Posterior cingulate gyrus (tissue), 11 donors: ENCODE measurements at regions not wholly inside any gene's neighbourhood (a gene's known extent, or its start where the extent isn't known, plus 50 kb on each side); places are given as distances from the start of the nearest gene placed in this dataset.
"Not testable (repeated sequence)": the region's sequence is repeated elsewhere in the genome, so short reads cannot be mapped to it uniquely, and the experiment has no call there.

ENCODE experiments used
- DNase-seq, 10 donors: peaks; one replicate each; pipeline versions ENCODE4 v3.0.0 to v3.0.0-alpha.2; 2020 to 2021; ENCODE audit warnings: mixed read lengths in 3 of 10
- intact Hi-C: fragments of 100-400 bp; cut with DNase I; formaldehyde crosslinking; loops from one replicate; pipeline ENCODE4 v1.15.1; 2023

DNA sequence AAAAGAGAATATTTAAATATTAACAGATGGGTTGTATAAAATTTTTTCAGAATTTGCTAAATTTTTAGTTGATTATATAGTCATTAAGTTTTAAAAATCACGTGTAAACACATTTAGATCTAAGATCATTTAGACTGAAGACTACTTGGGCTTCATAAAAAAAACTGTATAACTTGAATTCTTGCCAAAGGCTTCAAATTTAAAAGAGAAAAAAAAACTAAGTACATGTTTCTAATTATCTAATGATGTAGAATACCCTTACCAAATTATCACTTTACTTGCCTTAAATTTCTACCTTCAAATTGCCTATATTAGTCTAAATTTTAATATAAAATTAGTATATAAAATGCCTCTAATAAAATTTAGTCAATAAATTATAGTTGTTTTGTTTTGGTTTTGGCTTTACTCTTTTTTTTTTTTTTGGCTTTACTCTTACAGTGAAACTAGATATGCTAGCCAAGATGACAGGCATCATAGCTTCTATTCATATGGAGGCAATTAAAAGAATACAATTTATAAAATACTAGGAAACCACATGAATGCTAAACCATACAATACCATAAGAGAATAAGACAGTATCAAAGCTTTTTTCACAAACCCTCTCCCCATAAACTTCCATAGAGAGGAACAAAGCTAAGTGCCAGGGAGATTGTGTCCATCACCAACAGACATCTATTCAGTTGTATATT is 183.1 kb upstream of the KCNMB2 start:
- DNase-seq, result no peak
- intact Hi-C loops, result no loop called here

- intact Hi-C loops, result no loop called here
- DNase-seq, result no peak
Observed at GRCh38 chr3:178359728-178360127, 176.5 kb upstream of the KCNMB2 start.

DNA sequence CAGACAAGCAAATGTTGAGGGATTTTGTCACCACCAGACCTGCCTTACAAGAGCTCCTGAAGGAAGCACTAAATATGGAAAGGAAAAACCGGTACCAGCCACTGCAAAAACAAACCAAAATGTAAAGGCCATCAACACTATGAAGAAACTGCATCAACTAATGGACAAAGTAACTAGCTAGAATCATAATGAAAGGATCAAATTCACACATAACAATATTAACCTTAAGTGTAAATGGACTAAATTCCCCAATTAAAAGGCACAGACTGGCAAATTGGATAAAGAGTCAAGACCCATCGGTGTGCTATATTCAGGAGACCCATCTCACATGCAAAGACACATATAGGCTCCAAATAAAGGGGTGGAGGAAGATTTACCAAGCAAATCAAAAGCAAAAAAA is 173.2 kb upstream of the KCNMB2 start:
- DNase-seq, intact Hi-C loops: not testable (repeated sequence)

DNA sequence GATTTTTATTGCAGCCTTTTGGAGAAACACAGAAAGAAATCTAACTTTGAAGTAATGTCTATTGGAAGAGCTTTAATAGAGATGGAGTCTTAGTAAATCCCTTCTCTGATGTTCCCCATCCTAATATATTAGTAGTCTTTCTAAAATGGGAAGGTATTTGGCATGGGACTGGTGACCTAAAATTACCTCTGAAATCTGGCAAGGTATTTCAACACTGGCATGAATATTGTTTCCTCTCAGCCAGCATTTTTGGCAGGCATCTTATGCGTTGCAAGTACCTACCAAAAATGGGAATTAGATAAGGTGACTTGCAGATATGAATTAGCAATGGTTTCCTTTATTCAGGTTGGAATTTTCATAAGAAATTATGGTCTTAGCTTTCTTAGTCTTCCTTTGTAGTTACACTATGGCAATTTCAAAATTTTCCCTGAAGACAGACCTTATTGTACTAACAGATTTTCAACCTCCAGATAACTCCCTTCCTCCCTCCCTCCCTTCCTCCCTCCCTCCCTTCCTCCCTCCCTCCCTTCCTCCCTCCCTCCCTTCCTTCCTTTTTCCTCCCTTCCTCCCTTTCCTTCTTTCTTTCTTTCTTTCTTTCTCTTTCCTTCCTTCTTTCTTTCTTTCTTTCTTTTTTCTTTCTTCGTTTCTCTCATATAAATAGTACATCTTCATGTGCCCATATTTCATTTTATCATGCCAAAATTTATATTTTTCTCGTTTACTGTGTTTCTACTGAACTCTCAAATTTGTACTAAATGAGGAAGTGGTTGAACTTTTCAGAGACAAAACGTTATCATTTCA is 168.2 kb upstream of the KCNMB2 start:
- intact Hi-C loops, result no loop called here

DNA sequence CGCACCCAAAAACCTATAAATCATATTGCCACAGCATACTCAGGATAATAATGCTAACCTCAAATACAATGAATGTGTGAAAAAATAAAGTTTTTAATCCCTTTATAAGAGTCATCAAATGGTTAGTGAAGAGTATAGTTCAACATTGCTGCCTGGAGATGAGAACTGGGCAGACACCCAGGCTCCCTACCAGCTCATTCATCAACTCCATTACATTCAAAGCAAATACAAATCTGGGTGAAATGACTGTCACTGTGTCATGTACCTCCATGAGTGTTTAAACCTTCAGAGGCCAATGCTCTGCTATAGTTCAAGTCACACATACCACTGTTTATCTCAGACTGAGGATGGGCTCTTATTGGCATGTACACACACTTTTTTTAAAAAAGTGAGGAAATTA is 167.2 kb upstream of the KCNMB2 start:
- intact Hi-C loops, result no loop called here
- DNase-seq, result no peak

More for the DNA sequence above, 168.2 kb upstream of the KCNMB2 start:
- no peak for DNase-seq

DNA sequence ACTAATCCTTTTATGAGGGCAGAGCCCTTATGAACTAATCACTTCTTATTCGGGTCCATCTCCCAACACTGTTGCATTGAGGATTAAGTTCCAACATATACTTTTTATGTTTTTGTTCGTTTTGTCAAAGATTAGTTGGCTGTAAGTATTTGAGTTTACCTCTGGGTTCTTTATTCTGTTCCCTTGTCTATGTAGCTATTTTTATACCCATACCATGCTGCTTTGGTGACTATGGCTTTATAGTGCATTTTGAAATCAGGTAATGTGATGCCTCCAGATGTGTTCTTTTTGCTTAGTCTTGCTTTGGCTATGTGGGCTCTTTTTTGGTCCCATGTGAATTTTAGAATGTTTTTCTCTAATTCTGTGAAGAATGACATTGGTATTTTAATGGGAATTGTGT is 166.4 kb upstream of the KCNMB2 start:
- intact Hi-C loops, result no loop called here
- no peak for DNase-seq

GRCh38 chr3:178370387-178370786 is 165.8 kb upstream of the KCNMB2 start:
- no peak for DNase-seq
- intact Hi-C loops, result no loop called here

DNA sequence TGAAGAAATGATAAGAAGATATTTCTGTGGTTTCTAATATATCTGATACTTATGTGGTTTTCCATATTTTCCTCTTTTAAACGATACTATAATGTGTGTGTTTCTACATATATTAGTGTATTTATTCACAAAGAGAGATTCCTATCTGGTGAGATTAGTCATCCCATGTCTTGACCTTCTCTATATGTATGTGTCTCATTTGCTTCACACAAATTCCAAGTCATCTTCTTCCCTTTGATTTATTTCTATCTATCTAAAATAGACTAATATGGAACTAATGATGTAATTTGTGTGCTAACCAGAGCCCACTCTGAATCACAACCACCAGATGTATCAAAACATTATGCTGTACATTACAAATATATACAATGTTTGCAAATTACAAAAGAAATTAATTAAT is 154.7 kb upstream of the KCNMB2 start:
- intact Hi-C loops, result loop anchor here (5.0 kb wide), 1 partner anchor 1339 kb away; no protein-coding TSS in a partner anchor
- DNase-seq, result no peak

DNA sequence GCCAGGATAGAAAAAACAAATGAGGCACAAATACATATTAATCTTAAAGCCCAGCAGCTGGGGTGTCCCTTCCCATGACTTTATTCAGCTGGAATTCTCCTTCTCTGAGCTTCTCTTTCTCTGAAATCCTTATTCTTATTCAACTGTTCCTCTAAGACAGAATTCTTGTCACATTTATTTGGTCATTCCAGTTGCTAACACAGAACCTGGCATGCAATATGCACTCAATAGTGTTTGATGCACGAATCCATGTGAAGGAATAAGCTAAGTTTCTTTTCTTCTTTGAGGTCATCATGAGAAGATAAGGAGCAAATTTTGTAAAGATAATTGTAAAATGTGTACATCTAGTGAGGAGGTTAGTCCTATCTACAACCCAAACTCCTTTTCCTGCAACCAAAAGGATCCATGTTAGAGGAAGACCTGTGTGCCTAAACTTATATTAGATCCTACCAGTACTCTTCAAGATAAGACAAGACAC is 154.2 kb upstream of the KCNMB2 start:
- no peak for DNase-seq
- intact Hi-C loops, result loop anchor here (5.0 kb wide), 1 partner anchor 1340 kb away; no protein-coding TSS in a partner anchor

GRCh38 chr3:178382449-178383061 is 153.7 kb upstream of the KCNMB2 start:
- intact Hi-C loops, result loop anchor here (5.0 kb wide), 1 partner anchor 1340 kb away; no protein-coding TSS in a partner anchor

GRCh38 chr3:178384321-178385230 is 151.7 kb upstream of the KCNMB2 start:
- intact Hi-C loops, result loop anchor here (5.0 kb wide), 1 partner anchor 1342 kb away; no protein-coding TSS in a partner anchor
- no peak for DNase-seq

More at GRCh38 chr3:178382449-178383061, 153.7 kb upstream of the KCNMB2 start:
- DNase-seq, result no peak

DNA sequence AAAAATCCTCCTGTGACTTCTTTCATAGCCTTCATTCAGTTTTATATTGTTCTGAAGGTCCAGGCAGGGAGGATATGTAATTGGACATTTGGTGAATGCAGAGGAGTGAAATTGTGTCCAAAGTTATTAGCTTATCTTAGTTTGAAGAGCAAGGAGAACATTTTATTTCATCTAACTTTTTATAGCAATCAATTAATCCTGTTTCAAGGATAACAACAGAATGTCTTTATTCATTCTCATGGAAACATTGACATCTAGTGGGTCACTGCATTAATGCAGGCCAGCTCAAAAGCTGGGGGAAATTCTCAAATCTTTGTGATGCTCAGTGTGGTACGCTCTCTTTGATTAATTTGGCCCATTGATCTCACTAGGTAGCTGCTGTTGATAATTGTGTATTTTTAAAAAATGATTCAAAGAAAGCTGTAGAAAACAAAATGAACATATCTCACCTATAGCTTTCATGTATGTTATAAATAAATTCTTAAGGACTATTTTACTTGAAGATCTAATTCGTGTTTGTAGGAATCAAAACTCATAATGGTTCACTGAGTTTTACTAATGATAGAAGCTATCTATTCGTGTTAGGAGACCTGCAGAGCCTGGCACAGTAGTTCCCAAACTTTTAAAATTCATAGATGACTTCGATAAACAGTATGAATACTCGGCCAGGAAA is 150.8 kb upstream of the KCNMB2 start:
- intact Hi-C loops, result no loop called here

GRCh38 chr3:178386401-178386800 is 149.8 kb upstream of the KCNMB2 start:
- intact Hi-C loops, result no loop called here
- DNase-seq, result no peak

More for the DNA sequence above, 150.8 kb upstream of the KCNMB2 start:
- peak in 4 of 10 donors; percentile 25 to 45 (median 29) for DNase-seq

DNA sequence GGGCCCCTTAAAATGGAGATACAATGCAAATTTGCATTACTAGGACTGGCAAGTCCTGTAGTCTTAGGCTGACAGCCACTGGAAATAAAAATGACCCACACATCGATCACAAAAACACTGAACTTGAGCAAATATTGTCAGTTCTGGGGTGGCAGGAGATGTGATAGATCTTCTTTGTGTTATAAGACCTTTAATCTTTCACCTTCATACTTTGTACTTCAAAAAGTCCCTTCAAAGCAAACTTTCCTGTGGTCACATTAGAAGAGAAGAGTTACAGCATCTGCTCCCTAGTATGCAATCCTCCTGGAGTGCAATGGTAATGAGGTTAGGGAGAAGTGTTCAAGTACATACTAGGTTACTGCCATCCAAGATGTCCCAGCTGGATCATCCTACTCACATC is 149.4 kb upstream of the KCNMB2 start:
- intact Hi-C loops, result no loop called here
- DNase-seq, result no peak

GRCh38 chr3:178388473-178388872 is 147.8 kb upstream of the KCNMB2 start:
- intact Hi-C loops, result no loop called here
- DNase-seq, result no peak

DNA sequence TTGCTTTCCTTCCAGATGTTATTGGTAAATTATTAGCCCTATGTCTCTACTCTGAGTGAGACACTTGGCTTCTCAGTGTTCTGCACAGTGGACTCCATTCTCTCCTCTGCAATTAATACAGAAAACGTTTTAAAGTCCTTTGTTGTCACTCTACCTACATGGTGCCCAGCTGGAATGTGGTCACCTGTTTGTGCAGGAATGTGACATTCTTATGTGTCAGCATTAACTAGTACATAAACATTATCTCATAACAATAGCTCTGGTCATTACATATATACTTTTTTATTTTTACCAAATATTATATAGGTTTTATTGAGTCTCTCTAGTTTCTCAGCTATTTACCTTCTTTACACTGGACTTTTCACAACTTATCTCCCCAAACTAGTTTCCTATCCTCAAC is 147.0 kb upstream of the KCNMB2 start:
- DNase-seq, result no peak
- intact Hi-C loops, result no loop called here

GRCh38 chr3:178392511-178392926 is 143.7 kb upstream of the KCNMB2 start:
- intact Hi-C loops, result no loop called here
- DNase-seq, result no peak

- intact Hi-C loops, result no loop called here
- no peak for DNase-seq
Observed at GRCh38 chr3:178393146-178393545, 143.1 kb upstream of the KCNMB2 start.

GRCh38 chr3:178393824-178394223 is 142.4 kb upstream of the KCNMB2 start:
- no peak for DNase-seq
- intact Hi-C loops, result no loop called here
